Neural cell (in vitro differentiated cells): ENCODE measurements at regions not wholly inside any gene's neighbourhood (a gene's known extent, or its start where the extent isn't known, plus 50 kb on each side); places are given as distances from the start of the nearest gene placed in this dataset.

Source experiments
- EP300 ChIP-seq: fragments of 450-650 bp; conservative IDR thresholded peaks from 2 replicates; pipeline ENCODE4 v1.6.1; 2014; ENCODE audit warnings: antibody characterized with exemption, mild to moderate bottlenecking, moderate library complexity; ENCODE audit not compliant: poor library complexity, severe bottlenecking
- MXI1 ChIP-seq: fragments of 450-650 bp; conservative IDR thresholded peaks from 2 replicates; pipeline ENCODE4 v1.6.1; 2014; ENCODE audit warnings: antibody characterized with exemption, mild to moderate bottlenecking; ENCODE audit not compliant: poor library complexity, severe bottlenecking
- POLR2AphosphoS5 ChIP-seq: IDR thresholded peaks from 2 replicates; pipeline ENCODE4 v1.6.1; 2012
- TF ChIP-seq, protein P1 (sequence below): fragments of 450-650 bp; IDR thresholded peaks from 2 replicates; pipeline ENCODE4 v1.5.1; 2014; ENCODE audit warnings: antibody characterized with exemption, mild to moderate bottlenecking, moderate library complexity; ENCODE audit not compliant: poor library complexity, severe bottlenecking

GRCh38 chr1:91153341-91153740 is 131.5 kb upstream of the ZNF644 start:
- TF ChIP-seq, protein P1, sequence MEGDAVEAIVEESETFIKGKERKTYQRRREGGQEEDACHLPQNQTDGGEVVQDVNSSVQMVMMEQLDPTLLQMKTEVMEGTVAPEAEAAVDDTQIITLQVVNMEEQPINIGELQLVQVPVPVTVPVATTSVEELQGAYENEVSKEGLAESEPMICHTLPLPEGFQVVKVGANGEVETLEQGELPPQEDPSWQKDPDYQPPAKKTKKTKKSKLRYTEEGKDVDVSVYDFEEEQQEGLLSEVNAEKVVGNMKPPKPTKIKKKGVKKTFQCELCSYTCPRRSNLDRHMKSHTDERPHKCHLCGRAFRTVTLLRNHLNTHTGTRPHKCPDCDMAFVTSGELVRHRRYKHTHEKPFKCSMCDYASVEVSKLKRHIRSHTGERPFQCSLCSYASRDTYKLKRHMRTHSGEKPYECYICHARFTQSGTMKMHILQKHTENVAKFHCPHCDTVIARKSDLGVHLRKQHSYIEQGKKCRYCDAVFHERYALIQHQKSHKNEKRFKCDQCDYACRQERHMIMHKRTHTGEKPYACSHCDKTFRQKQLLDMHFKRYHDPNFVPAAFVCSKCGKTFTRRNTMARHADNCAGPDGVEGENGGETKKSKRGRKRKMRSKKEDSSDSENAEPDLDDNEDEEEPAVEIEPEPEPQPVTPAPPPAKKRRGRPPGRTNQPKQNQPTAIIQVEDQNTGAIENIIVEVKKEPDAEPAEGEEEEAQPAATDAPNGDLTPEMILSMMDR, result no peak
- TF ChIP-seq EP300 (no peak), POLR2AphosphoS5 (no peak), MXI1 (no peak)
